GM21528 (cell line): ENCODE measurements at regions not wholly inside any gene's neighbourhood (a gene's known extent, or its start where the extent isn't known, plus 50 kb on each side); places are given as distances from the start of the nearest gene placed in this dataset.

Experiments used
- ATAC-seq: cut with Tn5 transposase; IDR thresholded peaks from one replicate; pipeline ENCODE4 v1.9.1; 2021; ENCODE audit warnings: mild to moderate bottlenecking, moderate library complexity; ENCODE audit not compliant: unreplicated experiment, low FRiP score

DNA sequence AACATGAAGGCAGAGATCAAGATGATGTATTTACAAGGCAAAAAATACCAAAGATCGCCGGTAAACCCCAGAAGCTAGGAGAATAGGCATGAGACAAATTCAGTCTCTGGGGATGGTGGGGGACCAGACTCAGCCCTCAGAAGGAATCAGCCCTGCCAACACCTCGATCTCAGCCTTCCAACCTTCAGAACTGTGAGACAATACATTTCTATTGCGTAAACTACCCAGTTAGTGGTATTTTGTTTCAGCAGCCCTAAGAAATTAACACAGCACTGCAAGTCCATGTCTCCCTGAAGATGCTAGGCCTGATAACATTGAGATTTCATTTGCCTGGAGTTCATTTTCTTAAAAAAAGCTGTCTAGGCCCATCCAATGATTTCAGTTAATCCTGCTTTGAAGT is 622.5 kb downstream of the PTPRC start:
- no peak for ATAC-seq

DNA sequence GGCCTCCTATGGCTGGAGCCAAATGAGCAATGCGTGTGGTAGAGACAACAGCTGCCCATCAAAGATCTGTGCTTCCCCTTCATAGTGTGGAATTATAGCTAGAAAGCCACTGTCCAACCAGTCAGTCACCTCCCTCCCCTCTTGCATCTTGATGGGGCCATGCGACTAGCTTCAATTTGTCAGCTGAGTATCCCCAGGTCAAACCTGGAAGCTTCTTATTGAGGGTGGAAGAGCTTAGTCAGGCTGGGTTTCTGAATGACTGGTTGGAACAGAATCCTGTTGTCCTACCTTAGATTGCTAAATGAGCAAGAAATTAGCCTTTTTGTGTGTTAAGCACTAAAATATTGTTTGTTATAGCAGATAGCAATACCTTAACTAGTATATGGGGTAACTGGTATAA is 625.4 kb downstream of the PTPRC start:
- ATAC-seq: no peak

DNA sequence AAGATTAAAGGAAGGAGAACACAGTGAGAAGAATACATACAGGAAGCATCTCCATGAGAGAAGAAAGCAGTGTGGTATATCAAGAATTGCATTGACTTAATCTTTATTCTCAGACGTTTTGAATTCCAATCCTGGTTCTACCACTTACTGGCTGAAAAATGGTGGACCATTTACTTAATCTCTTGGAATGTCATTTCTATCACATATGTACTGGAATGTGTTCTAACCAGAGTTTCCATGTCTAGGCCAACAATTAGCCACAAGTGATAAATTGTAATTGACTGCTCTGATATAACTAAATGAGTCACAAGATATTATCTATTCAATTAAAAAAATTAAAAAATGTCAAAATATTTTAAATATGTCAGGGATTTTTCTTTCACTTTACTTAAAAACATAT is 626.1 kb downstream of the PTPRC start:
- no peak for ATAC-seq

DNA sequence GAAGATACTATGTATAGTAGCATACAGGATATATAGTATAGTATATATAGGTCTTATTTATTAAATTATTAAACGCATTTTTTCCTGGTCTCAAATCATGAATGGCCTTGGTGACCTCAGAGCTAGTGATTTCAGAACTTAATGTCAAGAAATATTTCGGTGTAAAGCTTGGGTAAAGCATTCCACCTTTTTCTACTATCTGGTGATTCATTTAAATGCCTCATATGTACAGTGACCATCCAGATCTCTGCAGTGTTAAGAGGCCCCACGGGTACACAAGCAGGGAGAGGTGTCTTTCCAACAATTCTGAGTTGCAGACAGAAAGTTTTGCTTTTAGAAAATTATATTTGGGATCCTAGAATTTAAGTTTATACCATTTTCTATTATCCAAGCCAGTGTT is 626.5 kb downstream of the PTPRC start:
- ATAC-seq: no peak

DNA sequence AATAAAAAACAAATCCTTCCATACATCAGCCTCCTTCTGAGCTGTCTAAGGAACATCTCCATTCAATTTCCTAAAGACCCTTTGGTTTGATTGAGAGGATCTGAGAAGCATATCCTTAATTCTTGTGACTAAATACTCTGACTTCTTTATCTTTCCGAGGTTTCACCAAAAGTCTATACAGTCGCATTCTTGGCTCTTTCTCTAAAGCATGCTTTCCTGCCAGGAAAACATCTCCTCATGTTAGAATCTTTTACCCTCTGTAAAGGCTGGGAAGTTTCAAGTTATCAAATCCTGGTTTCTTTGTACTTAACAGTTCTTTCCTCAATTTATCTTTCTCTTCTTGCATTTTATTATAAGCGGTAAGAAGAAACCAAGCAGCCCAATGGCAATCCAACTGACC is 630.4 kb downstream of the PTPRC start:
- ATAC-seq: no peak

DNA sequence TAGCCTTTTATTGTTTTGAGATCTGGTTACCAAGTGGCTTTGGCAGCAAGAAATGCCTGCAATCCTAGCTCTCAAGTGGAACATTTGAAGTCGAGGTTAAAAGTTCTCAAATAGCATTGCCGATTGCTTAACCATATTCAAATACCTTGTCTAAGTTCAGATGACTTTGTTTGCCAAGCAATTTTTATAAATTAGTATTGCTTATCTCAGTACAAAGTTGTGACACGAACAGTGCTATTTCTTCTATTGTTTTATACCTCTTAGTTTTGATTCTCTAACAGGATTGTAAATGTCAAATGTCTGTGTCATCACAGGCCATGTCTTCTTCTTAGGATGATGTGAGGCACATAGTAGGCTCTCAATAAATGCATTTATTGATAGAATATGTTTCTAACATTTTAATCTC is 633.3 kb downstream of the PTPRC start:
- no peak for ATAC-seq

DNA sequence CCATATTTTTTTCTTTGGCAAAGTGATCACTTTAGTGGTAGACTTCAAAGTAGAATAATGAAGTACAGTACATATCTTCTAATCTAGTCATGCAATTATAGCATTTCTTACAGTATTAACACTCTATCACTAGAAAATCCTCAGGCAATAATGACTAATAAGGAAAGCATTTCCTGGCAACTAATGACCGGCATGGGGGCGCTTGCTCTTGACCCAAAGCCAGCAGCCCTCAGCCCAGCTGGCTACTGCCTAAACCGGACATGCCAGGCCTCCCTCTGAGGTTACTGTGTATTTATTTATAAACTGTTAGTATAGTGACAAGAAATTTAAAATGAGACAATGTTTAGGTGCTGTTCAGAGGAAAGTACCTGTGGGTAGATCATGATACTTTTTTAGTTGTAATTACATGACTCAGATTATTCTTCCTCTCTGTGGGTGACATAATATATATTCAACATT is 633.8 kb downstream of the PTPRC start:
- ATAC-seq: no peak

DNA sequence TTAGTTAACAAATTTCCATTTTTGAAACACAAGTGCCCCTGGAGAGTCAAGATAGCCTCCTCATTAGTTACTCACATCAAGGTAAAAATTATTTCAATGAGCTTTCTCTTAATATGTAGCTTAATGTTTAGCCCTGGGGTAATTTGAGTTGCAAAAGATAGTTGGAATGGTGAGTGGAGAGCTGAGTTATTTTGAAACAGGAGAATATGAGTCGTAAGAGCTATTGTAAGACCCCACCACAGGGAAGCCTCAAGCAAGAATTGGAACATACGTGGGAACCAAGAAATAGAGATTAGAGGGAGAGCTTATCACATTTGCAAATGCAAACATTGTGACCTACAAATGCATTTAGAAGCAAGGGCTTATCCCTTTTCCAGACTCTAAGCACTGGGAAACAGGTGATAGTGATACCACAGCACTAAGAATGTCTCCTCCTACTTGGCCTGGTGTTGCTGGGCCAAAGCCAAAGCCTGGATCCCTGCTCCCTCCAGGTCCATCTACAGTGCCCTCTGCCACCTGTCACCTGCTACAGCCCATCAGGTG is 635.1 kb downstream of the PTPRC start:
- no peak for ATAC-seq

DNA sequence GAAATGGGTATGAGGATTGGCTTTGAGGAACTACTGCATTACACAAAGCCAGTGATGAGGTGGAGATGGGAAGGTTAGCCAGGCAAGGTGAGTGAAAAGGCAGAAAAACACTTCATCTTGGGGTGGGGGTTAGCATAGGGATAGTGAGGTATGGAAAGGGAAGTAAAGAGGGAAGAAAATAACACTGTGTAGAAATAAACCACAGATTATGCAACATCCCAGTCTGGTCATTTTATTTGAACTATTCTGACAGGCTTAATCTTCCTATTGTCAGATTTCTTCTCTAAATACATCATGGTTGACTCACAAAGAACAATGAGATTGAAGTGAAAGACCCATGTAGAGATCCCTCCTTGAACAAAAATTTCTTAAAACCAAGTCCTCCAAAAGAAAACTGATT is 640.2 kb downstream of the PTPRC start:
- no peak for ATAC-seq

DNA sequence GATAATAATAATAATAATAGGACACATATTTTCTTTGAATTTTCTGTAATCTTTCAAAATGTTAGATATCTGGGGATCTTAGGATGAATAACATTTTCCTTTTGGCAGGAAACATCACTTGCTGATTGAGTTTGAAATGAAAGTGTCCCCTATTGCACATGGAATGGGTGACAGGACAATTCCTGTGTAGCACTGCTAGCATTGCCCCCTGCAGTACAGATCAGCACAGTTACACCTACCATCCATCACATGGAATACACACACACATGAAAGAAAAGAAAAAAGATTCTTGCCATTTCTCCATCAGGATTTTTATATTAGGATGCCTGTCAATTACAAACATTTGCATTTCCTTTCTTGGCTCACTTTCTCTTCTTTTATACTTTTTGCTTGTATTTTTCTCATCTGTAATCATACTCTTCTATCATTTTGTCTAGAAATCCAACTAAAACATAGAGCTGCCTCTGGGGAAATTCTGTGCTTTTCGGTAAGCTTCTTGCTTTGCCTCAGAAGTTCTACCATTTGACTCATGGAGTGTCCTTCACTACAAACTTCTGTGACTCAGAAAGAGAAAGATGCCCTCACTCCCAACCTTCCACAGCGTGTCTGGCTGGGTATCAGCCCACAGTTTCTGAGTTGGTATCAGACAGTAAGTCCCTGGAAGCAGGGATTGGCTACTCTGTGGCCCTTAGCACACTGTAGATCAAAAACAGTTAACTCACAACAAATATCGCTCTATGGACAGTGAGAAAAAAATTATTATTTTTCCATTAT is 641.2 kb downstream of the PTPRC start:
- ATAC-seq: no peak

DNA sequence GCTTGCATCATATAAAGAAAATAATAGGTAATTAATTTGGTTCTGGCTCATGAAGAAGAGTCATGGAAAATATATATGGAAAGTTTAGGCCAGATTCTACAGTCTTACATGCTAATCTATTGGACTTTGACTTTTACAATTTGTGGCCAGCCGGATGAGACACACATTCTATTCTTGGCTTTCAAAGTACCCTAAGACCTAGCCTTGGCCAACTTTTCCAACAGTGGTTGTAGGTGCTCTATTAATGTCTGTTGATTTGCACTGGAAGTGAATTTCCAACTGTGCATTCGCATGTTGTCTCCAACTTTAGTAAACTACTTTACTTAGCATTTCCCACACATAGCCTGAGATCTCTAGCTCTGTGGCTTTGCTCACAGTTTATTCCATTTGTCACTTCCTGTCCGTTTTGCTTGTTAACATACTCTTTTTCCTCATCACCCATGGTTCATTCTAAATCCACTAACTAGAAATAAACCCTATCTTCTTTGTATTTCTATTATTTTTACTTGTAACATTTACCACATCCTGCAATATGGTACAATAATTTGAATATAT is 644.0 kb downstream of the PTPRC start:
- no peak for ATAC-seq

DNA sequence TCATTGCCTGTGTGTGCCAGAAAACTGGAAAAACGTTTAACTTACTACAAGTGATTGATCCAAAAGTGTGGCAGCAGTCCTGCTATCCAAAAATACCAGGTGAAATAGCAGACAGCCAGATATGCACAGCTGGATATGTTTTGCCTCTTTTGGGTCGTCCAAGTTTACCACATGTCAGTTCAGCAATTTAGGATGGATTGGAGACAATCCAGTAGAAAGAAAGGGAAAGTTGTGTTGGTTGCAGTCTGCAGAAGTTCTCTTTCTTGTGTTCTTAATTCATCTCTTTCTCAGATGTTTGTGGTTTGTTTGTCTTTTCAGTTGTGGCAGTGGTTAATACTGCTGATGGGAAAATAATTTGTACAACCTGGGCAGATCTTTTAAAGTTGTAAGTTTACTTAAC is 645.0 kb downstream of the PTPRC start:
- ATAC-seq: no peak

DNA sequence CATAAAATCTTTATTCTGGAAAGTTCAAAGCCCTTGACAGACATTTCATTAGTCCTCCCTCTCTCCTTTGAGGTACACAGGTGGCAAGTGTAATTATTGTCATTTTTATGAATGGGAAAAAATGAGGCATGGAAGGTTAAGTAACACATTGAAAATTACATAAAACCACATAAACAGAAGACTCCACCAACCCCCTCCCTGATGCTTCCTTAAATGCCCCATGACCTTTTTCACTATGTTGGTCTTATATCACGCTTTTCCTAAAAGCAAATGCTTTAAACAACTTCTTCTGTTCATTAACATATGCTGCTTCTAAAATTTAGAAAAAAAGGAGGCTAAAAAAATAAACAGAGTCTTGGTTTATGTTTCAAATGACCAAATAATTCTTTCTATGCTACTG is 648.4 kb downstream of the PTPRC start:
- ATAC-seq: no peak

DNA sequence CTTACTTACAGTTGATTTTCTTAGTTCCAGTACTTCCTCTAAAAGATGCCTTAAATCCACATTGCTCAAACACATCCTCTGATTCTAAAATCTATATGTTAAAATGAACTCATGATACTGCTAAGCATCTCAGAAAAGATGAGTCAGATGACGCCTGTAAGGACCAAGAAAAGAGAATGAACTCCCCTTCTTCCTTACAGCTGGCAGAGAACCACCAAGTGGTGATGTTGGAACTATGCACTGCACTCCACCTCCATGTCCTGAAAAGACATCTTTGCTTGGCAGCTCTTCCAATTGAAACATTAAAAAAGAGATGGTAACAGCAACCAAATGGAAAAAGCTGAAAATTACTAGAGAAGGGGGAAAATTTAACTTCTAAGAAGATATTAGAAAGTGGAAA is 648.8 kb downstream of the PTPRC start:
- no peak for ATAC-seq

DNA sequence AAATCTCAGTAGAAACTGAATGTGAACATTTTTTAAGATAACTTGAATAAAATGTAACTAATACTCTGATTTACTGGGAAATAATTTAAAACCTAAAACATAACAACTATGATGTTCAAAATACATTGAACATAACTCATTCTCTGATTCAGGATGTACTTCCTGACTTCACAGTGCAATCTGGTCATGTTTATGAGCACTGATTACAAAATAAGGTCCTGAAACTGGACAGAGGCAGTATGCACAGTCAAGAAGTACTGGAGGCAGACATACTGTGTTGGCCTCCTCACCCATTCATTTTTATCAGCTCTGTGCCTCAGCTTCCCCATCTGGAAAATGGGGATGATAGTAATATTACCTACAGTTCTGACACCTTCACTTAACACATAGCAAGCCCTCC is 651.3 kb downstream of the PTPRC start:
- no peak for ATAC-seq

DNA sequence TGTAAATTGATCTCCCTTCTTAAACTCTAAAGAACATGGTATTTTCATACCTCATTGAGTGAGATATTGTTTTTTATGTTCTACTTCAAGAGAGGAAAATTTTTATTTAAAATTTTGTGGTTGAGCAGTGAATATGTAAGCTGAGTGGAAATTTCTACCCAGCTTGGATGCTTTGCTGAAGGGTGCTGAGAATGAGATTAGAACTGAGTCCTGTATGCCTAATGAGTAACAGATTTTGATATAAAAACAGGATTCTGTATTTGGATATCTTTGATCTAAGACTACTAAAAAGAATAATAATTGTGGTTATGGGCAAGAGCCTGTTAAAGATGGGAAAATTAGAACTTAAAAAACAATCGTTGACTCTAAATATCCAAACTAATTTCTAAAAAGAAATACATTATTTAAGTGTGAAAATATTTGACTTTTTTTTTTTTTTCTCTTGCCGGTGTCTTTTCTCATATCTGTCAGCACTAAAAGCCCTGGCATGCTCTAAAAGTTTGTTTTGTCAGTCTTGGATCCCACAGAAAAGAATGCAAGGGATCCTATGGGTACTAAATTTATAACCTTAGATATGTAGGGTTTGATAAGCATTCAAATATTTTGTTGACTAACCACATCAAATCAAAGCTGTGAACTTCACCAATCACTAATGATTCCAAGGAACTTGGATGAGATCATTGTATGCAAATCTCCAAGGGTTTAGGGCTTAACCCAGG is 652.3 kb downstream of the PTPRC start:
- no peak for ATAC-seq

DNA sequence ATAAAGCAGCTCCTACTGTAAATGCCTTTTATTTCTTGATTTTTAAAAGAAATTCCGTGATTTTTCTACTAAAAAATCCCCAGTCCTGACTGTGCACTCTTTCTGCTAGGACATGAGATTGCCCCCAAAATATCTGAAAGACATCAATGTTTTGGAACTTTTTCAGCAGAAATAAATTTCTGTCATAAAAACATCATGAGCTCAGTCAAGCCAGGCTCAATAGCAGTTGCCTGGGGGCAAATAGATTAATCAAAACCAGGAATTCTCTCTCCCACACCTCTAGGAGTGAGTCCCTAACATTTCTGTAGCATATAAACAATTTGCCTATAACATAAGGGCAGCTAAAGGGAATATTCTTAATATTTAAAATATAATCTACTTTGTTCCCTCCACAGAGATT is 654.1 kb downstream of the PTPRC start:
- no peak for ATAC-seq

DNA sequence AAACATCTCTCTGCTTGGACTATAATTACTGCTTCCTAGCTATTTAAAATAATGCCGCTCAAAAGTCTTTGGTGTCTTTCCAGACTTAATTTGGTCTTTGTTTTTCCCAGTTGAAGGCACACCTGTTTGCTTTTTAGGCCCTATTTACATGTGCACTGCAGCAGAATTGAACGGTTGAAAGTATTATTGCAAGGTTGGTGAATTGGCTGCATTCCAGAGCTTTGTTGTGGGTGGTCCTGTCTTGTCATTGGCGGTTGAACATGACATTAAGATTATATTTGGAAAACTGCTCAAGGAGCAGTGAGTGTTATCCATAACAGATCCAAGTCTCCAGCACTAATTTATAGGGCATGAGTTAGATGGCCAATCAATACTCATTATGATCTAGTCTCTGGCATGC is 656.3 kb downstream of the PTPRC start:
- no peak for ATAC-seq

DNA sequence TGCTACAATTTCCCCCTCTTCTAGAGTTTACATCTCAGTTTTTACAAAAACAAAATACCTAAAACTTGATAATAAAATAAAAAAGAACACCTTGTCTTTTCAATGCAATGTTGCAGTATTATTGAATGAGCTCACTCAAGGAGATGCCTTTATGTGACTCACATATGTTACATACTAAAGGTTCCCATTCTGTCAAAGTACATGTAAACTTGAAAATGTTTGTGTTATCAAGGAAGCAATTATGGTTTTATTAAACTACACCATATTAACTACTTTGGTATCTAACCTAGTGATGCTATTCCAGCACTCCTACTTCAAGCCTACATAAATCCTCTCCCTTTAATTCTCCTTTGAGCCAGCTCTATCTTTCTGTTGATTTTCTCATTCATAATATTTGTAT is 658.3 kb downstream of the PTPRC start:
- no peak for ATAC-seq

DNA sequence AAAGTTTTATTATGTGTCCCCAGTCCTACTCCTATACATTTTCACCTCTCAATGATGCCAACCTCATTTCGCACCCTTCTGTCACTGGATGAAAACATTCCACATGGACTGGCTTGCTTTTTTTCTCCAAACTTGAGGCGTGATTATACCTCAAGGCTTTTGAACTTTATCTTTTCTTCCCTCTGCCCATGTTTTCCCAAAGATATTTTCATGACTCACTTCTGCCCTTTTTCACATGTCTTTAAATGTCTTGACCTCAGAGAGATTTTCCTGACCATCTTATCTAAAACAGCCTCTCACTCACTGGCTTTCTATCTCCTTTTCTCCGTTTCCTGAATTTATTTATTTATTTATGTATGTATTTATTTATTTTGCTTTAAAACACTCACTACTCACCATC is 659.0 kb downstream of the PTPRC start:
- no peak for ATAC-seq

DNA sequence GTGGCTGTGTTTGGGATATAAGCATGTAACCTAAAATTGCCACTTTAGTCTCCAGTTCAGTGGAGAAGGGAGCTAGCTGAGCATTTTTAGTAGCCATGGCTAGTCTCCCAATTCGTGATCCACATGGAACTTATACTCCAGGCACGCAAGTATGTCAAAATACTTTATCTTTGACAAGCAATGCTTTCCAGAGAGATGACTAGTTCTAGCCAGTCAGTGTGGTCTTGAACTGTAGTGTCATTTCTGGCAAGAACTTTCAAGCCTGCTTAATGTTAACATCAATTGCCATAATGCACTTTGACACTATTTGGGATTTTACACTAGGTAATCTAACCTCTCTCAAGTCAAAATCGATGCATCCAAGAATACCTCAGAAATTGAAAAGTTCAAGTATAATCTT is 660.0 kb downstream of the PTPRC start:
- no peak for ATAC-seq
